ENCODE measurements at regions not wholly inside any gene's neighbourhood (a gene's known extent, or its start where the extent isn't known, plus 50 kb on each side); places are given as distances from the start of the nearest gene placed in this dataset.
A peak's percentile ranks its signal among the peaks of the same experiment; 100 is the strongest.

- H3K27me3 ChIP-seq (ENCODE audit: control insufficient read depth, insufficient read depth, low read length), result no peaks in the 10 kb centered on the region
- H3K4me3 ChIP-seq (replicated peaks in 1 of 4; ENCODE audit: control extremely low read depth in 1 of 4, insufficient read depth in 1 of 4, low read depth in 3 of 4, low read length in 4 of 4), result no peak overlapping the region
- no peaks in the 10 kb centered on the region for H4K20me1 ChIP-seq (ENCODE audit: control insufficient read depth, extremely low read depth, insufficient read depth, low read length)
- TF ChIP-seq CTCF (conservative IDR thresholded peaks at IDR 0.05 in 1 of 2, IDR thresholded peaks at IDR 0.05 in 1 of 2; ENCODE audit: low read depth in 1 of 2, low read length in 2 of 2) (no peak), EZH2 (IDR thresholded peaks at IDR 0.05; ENCODE audit: low read length, missing control alignments) (no peak)
- H3K79me2 ChIP-seq (ENCODE audit: control insufficient read depth, insufficient read depth, low read length), result no peaks in the 10 kb centered on the region
- H3K4me2 ChIP-seq (ENCODE audit: extremely low read depth, insufficient read depth, low read length), result no peak overlapping the region
- no peaks in the 10 kb centered on the region for H3K36me3 ChIP-seq (ENCODE audit: control insufficient read depth, insufficient read depth, low read length)
- no peak overlapping the region for H3K27ac ChIP-seq (ENCODE audit: insufficient read depth, low read length)
- H2AFZ ChIP-seq (ENCODE audit: low read length), result no peak overlapping the region
- no peaks in the 10 kb centered on the region for H3K4me1 ChIP-seq (ENCODE audit: control insufficient read depth, extremely low read depth, insufficient read depth, low read length)
- peak in 1 of 2 donors; percentile 40 for DNase-seq (ENCODE audit: low read depth in 2 of 2)
- H3K9me3 ChIP-seq (ENCODE audit: control insufficient read depth, insufficient read depth, low read depth, low read length), result no peaks in the 10 kb centered on the region
- no peak overlapping the region for H3K9ac ChIP-seq (ENCODE audit: insufficient read depth, low read length)
Measured at GRCh38 chr16:6096931-6097670, 999.5 kb upstream of the EEF2KMT start.

GRCh38 chr16:6095414-6095813 is 997.8 kb upstream of the EEF2KMT start:
- no peaks in the 10 kb centered on the region for H3K9me3 ChIP-seq (ENCODE audit: control insufficient read depth, insufficient read depth, low read depth, low read length)
- H4K20me1 ChIP-seq (ENCODE audit: control insufficient read depth, extremely low read depth, insufficient read depth, low read length), result no peaks in the 10 kb centered on the region
- H3K79me2 ChIP-seq (ENCODE audit: control insufficient read depth, insufficient read depth, low read length), result no peaks in the 10 kb centered on the region
- no peak overlapping the region for H2AFZ ChIP-seq (ENCODE audit: low read length)
- DNase-seq (ENCODE audit: low read depth in 2 of 2), result no peak
- TF ChIP-seq CTCF (conservative IDR thresholded peaks at IDR 0.05 in 1 of 2, IDR thresholded peaks at IDR 0.05 in 1 of 2; ENCODE audit: low read depth in 1 of 2, low read length in 2 of 2), result no peak
- TF ChIP-seq EZH2 (IDR thresholded peaks at IDR 0.05; ENCODE audit: low read length, missing control alignments), result no peak
- no peak overlapping the region for H3K27ac ChIP-seq (ENCODE audit: insufficient read depth, low read length)
- H3K4me2 ChIP-seq (ENCODE audit: extremely low read depth, insufficient read depth, low read length), result no peak overlapping the region
- no peaks in the 10 kb centered on the region for H3K4me1 ChIP-seq (ENCODE audit: control insufficient read depth, extremely low read depth, insufficient read depth, low read length)
- no peaks in the 10 kb centered on the region for H3K36me3 ChIP-seq (ENCODE audit: control insufficient read depth, insufficient read depth, low read length)
- no peak overlapping the region for H3K4me3 ChIP-seq (replicated peaks in 1 of 4; ENCODE audit: control extremely low read depth in 1 of 4, insufficient read depth in 1 of 4, low read depth in 3 of 4, low read length in 4 of 4)
- H3K27me3 ChIP-seq (ENCODE audit: control insufficient read depth, insufficient read depth, low read length), result no peaks in the 10 kb centered on the region
- no peak overlapping the region for H3K9ac ChIP-seq (ENCODE audit: insufficient read depth, low read length)

GRCh38 chr16:6091021-6091420 is 993.4 kb upstream of the EEF2KMT start:
- Histone ChIP-seq H3K4me2 (ENCODE audit: extremely low read depth, insufficient read depth, low read length) (no peak overlapping the region), H3K4me1 (ENCODE audit: control insufficient read depth, extremely low read depth, insufficient read depth, low read length) (no peaks in the 10 kb centered on the region), H3K27ac (ENCODE audit: insufficient read depth, low read length) (no peak overlapping the region), H3K27me3 (ENCODE audit: control insufficient read depth, insufficient read depth, low read length) (no peaks in the 10 kb centered on the region), H4K20me1 (ENCODE audit: control insufficient read depth, extremely low read depth, insufficient read depth, low read length) (no peaks in the 10 kb centered on the region), H3K79me2 (ENCODE audit: control insufficient read depth, insufficient read depth, low read length) (no peaks in the 10 kb centered on the region), H3K9me3 (ENCODE audit: control insufficient read depth, insufficient read depth, low read depth, low read length) (no peaks in the 10 kb centered on the region), H2AFZ (ENCODE audit: low read length) (no peak overlapping the region), H3K4me3 (replicated peaks in 1 of 4; ENCODE audit: control extremely low read depth in 1 of 4, insufficient read depth in 1 of 4, low read depth in 3 of 4, low read length in 4 of 4) (no peak overlapping the region), H3K36me3 (ENCODE audit: control insufficient read depth, insufficient read depth, low read length) (no peaks in the 10 kb centered on the region), H3K9ac (ENCODE audit: insufficient read depth, low read length) (no peak overlapping the region)
- TF ChIP-seq EZH2 (IDR thresholded peaks at IDR 0.05; ENCODE audit: low read length, missing control alignments) (no peak), CTCF (conservative IDR thresholded peaks at IDR 0.05 in 1 of 2, IDR thresholded peaks at IDR 0.05 in 1 of 2; ENCODE audit: low read depth in 1 of 2, low read length in 2 of 2) (no peak)
- DNase-seq (ENCODE audit: low read depth in 2 of 2), result no peak

Data from fibroblast of lung (primary cell).